Astrocyte (in vitro differentiated cells and primary cell): ENCODE measurements at regions not wholly inside any gene's neighbourhood (a gene's known extent, or its start where the extent isn't known, plus 50 kb on each side); places are given as distances from the start of the nearest gene placed in this dataset.

Source experiments
- DNase-seq: peaks from one replicate; pipeline ENCODE4 v3.0.0-alpha.2; 2010; ENCODE audit warnings: low read depth
- FAIRE-seq: peaks from 2 replicates; lab custom pipeline; 2011; peaks lifted over from hg19 to GRCh38; lab: Jason Lieb, UNC
- H2AFZ ChIP-seq: 2 replicates; pipeline ENCODE4 v1.6.0; 2012; ENCODE audit warnings: low read depth, low read length, inconsistent platforms
- H3K27ac ChIP-seq: 2 replicates; pipeline ENCODE4 v1.5.1; 2011; ENCODE audit warnings: low read depth, low read length, inconsistent platforms
- H3K27me3 ChIP-seq: 2 replicates; pipeline ENCODE4 v1.6.0; 2011; ENCODE audit warnings: low read length, inconsistent platforms; ENCODE audit not compliant: insufficient read depth
- H3K36me3 ChIP-seq: 2 replicates; pipeline ENCODE4 v1.5.1; 2011; ENCODE audit warnings: low read length, inconsistent platforms; ENCODE audit not compliant: insufficient read depth
- H3K4me1 ChIP-seq: 2 replicates; pipeline ENCODE4 v1.5.1; 2011; ENCODE audit warnings: low read length, inconsistent platforms; ENCODE audit not compliant: insufficient read depth
- H3K4me2 ChIP-seq: 2 replicates; pipeline ENCODE4 v1.6.0; 2012; ENCODE audit warnings: low read length, inconsistent platforms
- H3K4me3 ChIP-seq: 2 replicates; pipeline ENCODE4 v1.5.1; 2011; ENCODE audit warnings: low read depth, mild to moderate bottlenecking, low read length, inconsistent platforms; ENCODE audit not compliant: insufficient read depth
- H3K79me2 ChIP-seq: 2 replicates; pipeline ENCODE4 v1.6.0; 2012; ENCODE audit warnings: mild to moderate bottlenecking, low read length, inconsistent platforms; ENCODE audit not compliant: insufficient read depth
- H3K9ac ChIP-seq: 2 replicates; pipeline ENCODE4 v1.6.0; 2012; ENCODE audit warnings: mild to moderate bottlenecking, low read length, inconsistent platforms
- H3K9me3 ChIP-seq: 2 replicates; pipeline ENCODE4 v1.5.1; 2012; ENCODE audit warnings: low read depth, mild to moderate bottlenecking, low read length, inconsistent platforms; ENCODE audit not compliant: insufficient read depth
- H4K20me1 ChIP-seq: 2 replicates; pipeline ENCODE4 v1.6.0; 2012; ENCODE audit warnings: low read length, inconsistent platforms; ENCODE audit not compliant: insufficient read depth
- H3K27ac Mint-ChIP-seq: one replicate; pipeline ENCODE4 v1.8.0; 2021; ENCODE audit warnings: mild to moderate bottlenecking, mixed read lengths; ENCODE audit not compliant: unreplicated experiment
- H3K27me3 Mint-ChIP-seq: one replicate; pipeline ENCODE4 v1.8.0; 2021; ENCODE audit warnings: low read depth, mixed read lengths; ENCODE audit not compliant: unreplicated experiment
- H3K36me3 Mint-ChIP-seq: one replicate; pipeline ENCODE4 v1.8.0; 2021; ENCODE audit warnings: low read depth, mixed read lengths; ENCODE audit not compliant: unreplicated experiment
- H3K4me1 Mint-ChIP-seq: one replicate; pipeline ENCODE4 v1.8.0; 2021; ENCODE audit warnings: low read depth, mixed read lengths; ENCODE audit not compliant: unreplicated experiment
- H3K4me3 Mint-ChIP-seq: one replicate; pipeline ENCODE4 v1.8.0; 2021; ENCODE audit warnings: mild to moderate bottlenecking, moderate library complexity, mixed read lengths; ENCODE audit not compliant: unreplicated experiment
- H3K9me3 Mint-ChIP-seq: one replicate; pipeline ENCODE4 v1.8.0; 2021; ENCODE audit warnings: mild to moderate bottlenecking, mixed read lengths; ENCODE audit not compliant: unreplicated experiment
- CTCF ChIP-seq: IDR thresholded peaks from 2 replicates; pipeline ENCODE4 v1.5.1; 2011; ENCODE audit warnings: low read depth, mild to moderate bottlenecking, inconsistent platforms, low read length, moderate library complexity; ENCODE audit not compliant: insufficient read depth
- EZH2 ChIP-seq: IDR thresholded peaks from 2 replicates; pipeline ENCODE4 v1.6.1; 2012; ENCODE audit warnings: mild to moderate bottlenecking, low read length, inconsistent platforms; ENCODE audit not compliant: insufficient read depth

- Mint-ChIP-seq H3K4me1 (peaks cover 13% of the 10 kb centered on the region), H3K9me3 (no peaks in the 10 kb centered on the region), H3K27me3 (no peaks in the 10 kb centered on the region), H3K4me3 (peak overlapping the region; percentile 3), H3K36me3 (no peaks in the 10 kb centered on the region), H3K27ac (peak overlapping the region; percentile 60)
- FAIRE-seq (peak; percentile 95), DNase-seq (peak; percentile 94)
- Histone ChIP-seq H3K9ac (peak overlapping the region; percentile 22), H4K20me1 (no peaks in the 10 kb centered on the region), H3K27me3 (no peaks in the 10 kb centered on the region), H3K4me2 (peak overlapping the region; percentile 66), H3K9me3 (no peaks in the 10 kb centered on the region), H3K79me2 (no peaks in the 10 kb centered on the region), H3K27ac (peak overlapping the region; percentile 39), H3K36me3 (no peaks in the 10 kb centered on the region), H3K4me1 (peaks cover 9% of the 10 kb centered on the region), H3K4me3 (no peak overlapping the region), H2AFZ (peak overlapping the region; percentile 62)
- no peak for TF ChIP-seq EZH2
- peak; percentile 97 for TF ChIP-seq CTCF
These were observed 159.8 kb upstream of the DAAM1 start for GRCh38 chr14:59028476-59029202.

- H4K20me1 ChIP-seq: no peaks in the 10 kb centered on the region
- Mint-ChIP-seq H3K36me3 (no peaks in the 10 kb centered on the region), H3K9me3 (no peaks in the 10 kb centered on the region), H3K4me3 (no peak overlapping the region), H3K27me3 (no peaks in the 10 kb centered on the region), H3K4me1 (peaks cover 13% of the 10 kb centered on the region), H3K27ac (no peak overlapping the region)
- no peaks in the 10 kb centered on the region for H3K9me3 ChIP-seq
- TF ChIP-seq CTCF: no peak
- TF ChIP-seq EZH2: no peak
- H3K27ac ChIP-seq: no peak overlapping the region
- H3K4me2 ChIP-seq: no peak overlapping the region
- peaks cover 9% of the 10 kb centered on the region for H3K4me1 ChIP-seq
- DNase-seq (peak; percentile 19), FAIRE-seq (no peak)
- no peak overlapping the region for H3K4me3 ChIP-seq
- H3K36me3 ChIP-seq: no peaks in the 10 kb centered on the region
- no peak overlapping the region for H2AFZ ChIP-seq
- H3K79me2 ChIP-seq: no peaks in the 10 kb centered on the region
- no peak overlapping the region for H3K9ac ChIP-seq
- peaks cover 3% of the 10 kb centered on the region for H3K27me3 ChIP-seq
These were observed 155.6 kb upstream of the DAAM1 start for GRCh38 chr14:59032826-59033225.

GRCh38 chr14:59036134-59036533 lies 152.3 kb upstream of the DAAM1 start:
- Mint-ChIP-seq H3K27me3 (no peaks in the 10 kb centered on the region), H3K4me3 (no peak overlapping the region), H3K9me3 (no peaks in the 10 kb centered on the region), H3K4me1 (peaks cover 6% of the 10 kb centered on the region), H3K27ac (no peak overlapping the region), H3K36me3 (no peaks in the 10 kb centered on the region)
- no peaks in the 10 kb centered on the region for H4K20me1 ChIP-seq
- no peak overlapping the region for H3K9ac ChIP-seq
- no peak overlapping the region for H3K4me3 ChIP-seq
- no peaks in the 10 kb centered on the region for H3K79me2 ChIP-seq
- H3K36me3 ChIP-seq: no peaks in the 10 kb centered on the region
- H3K27me3 ChIP-seq: peaks cover 3% of the 10 kb centered on the region
- H2AFZ ChIP-seq: no peak overlapping the region
- no peak for FAIRE-seq
- no peak for DNase-seq
- H3K9me3 ChIP-seq: no peaks in the 10 kb centered on the region
- H3K4me1 ChIP-seq: no peaks in the 10 kb centered on the region
- H3K27ac ChIP-seq: no peak overlapping the region
- H3K4me2 ChIP-seq: no peak overlapping the region
- TF ChIP-seq EZH2 (no peak), CTCF (no peak)
